Gastrocnemius medialis (tissue), 4 donors: ENCODE measurements at regions not wholly inside any gene's neighbourhood (a gene's known extent, or its start where the extent isn't known, plus 50 kb on each side); places are given as distances from the start of the nearest gene placed in this dataset.
"Not testable (repeated sequence)": the region's sequence is repeated elsewhere in the genome, so short reads cannot be mapped to it uniquely, and the experiment has no call there.

Experiments used
- CTCF ChIP-seq, 5 experiments: fragments of 450-650 bp in 3 of 5; fragments of 200-600 bp in 2 of 5; sonication (generic) in 2 of 5; IDR thresholded peaks in 4 of 5; conservative IDR thresholded peaks in 1 of 5; 1 replicate in 4 of 5; 2 replicates in 1 of 5; pipeline ENCODE4 v1.5.1; 2016 to 2019; ENCODE audit warnings: antibody characterized with exemption in 5 of 5, mild to moderate bottlenecking in 3 of 5, moderate library complexity in 3 of 5
- POLR2A ChIP-seq, 2 donors: fragments of 450-650 bp; IDR thresholded peaks; one replicate each; pipeline ENCODE4 v1.6.1; 2017; ENCODE audit warnings: antibody characterized with exemption in 2 of 2, mild to moderate bottlenecking in 2 of 2, moderate library complexity in 2 of 2

- TF ChIP-seq CTCF (IDR thresholded peaks at IDR 0.05 in 4 of 5, conservative IDR thresholded peaks at IDR 0.05 in 1 of 5); POLR2A (IDR thresholded peaks at IDR 0.05): not testable (repeated sequence)
Measured at GRCh38 chr7:76711648-76712047, 84.6 kb upstream of the POMZP3 start.
